SK-N-MC (cell line): ENCODE measurements at regions not wholly inside any gene's neighbourhood (a gene's known extent, or its start where the extent isn't known, plus 50 kb on each side); places are given as distances from the start of the nearest gene placed in this dataset.

Experiments
- DNase-seq: peaks from one replicate; pipeline ENCODE4 v3.0.0-alpha.2; 2011; ENCODE audit warnings: low read depth, low spot score
- H3K27ac ChIP-seq: fragments of 200-600 bp; sonication (generic); 2 replicates; pipeline ENCODE4 v1.5.1; 2016; ENCODE audit warnings: mixed run types
- H3K36me3 ChIP-seq: fragments of 200-600 bp; sonication (generic); 2 replicates; pipeline ENCODE4 v1.6.1; 2017; ENCODE audit warnings: antibody characterized with exemption, low read length, mixed read lengths; ENCODE audit not compliant: insufficient read depth
- H3K4me3 ChIP-seq: fragments of 200-600 bp; sonication (generic); 2 replicates; pipeline ENCODE4 v1.5.1; 2016
- H3K9ac ChIP-seq: fragments of 200-600 bp; sonication (generic); 2 replicates; pipeline ENCODE4 v1.8.0; 2017; ENCODE audit warnings: mixed run types, mixed read lengths; ENCODE audit not compliant: insufficient read length
- H3K9me3 ChIP-seq: fragments of 200-600 bp; sonication (generic); 2 replicates; pipeline ENCODE4 v1.6.1; 2017; ENCODE audit warnings: low read depth, mild to moderate bottlenecking, antibody characterized with exemption, low read length, moderate library complexity, mixed read lengths
- EZH2 ChIP-seq: fragments of 200-600 bp; sonication (generic); IDR thresholded peaks from one replicate; pipeline ENCODE4 v1.6.1; 2017; ENCODE audit warnings: antibody characterized with exemption
- FOXP2 ChIP-seq: optimal IDR thresholded peaks from 2 replicates; pipeline ENCODE3; 2011; ENCODE audit warnings: mild to moderate bottlenecking, moderate library complexity; ENCODE audit not compliant: insufficient read depth; ENCODE audit errors: extremely low read length, control extremely low read depth
- POLR2AphosphoS5 ChIP-seq: IDR thresholded peaks from 2 replicates; pipeline ENCODE4 v1.6.1; 2012; ENCODE audit warnings: mild to moderate bottlenecking, low read depth, low read length, borderline replicate concordance

DNA sequence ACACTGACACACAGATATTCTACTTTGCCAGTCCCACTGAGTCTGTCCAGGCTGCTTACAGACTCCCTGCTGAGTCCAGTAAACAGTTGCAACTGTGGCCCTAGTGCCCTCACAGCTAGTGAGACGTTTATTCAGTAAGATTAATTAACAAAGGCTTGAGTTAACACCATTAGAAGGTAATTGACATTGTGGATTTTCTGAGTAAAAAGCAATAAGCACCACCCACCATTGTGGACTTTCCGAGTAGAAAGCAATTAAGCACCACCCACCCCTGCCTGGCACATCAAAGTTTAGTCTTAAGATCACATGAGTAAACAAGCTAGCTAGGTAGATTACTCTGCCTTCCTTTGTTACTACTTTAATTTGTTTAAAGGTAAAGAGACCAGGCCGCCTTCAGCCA lies 408.6 kb upstream of the IMPG1 start:
- Histone ChIP-seq H3K36me3 (no peaks in the 10 kb centered on the region), H3K9me3 (no peaks in the 10 kb centered on the region), H3K4me3 (no peak overlapping the region), H3K9ac (no peak overlapping the region), H3K27ac (no peak overlapping the region)
- DNase-seq = no peak
- TF ChIP-seq EZH2 (no peak), FOXP2 (no peak), POLR2AphosphoS5 (no peak)

GRCh38 chr6:76472858-76473257 lies 400.4 kb upstream of the IMPG1 start:
- DNase-seq = no peak
- H3K27ac ChIP-seq = no peak overlapping the region
- H3K36me3 ChIP-seq = no peaks in the 10 kb centered on the region
- H3K9me3 ChIP-seq = no peaks in the 10 kb centered on the region
- H3K4me3 ChIP-seq = no peak overlapping the region
- H3K9ac ChIP-seq = no peak overlapping the region
- TF ChIP-seq POLR2AphosphoS5 (no peak), EZH2 (no peak), FOXP2 (no peak)

- Histone ChIP-seq H3K36me3 (no peaks in the 10 kb centered on the region), H3K27ac (no peak overlapping the region), H3K9me3 (no peaks in the 10 kb centered on the region), H3K9ac (no peak overlapping the region), H3K4me3 (no peak overlapping the region)
- TF ChIP-seq FOXP2 (no peak), EZH2 (no peak)
- no peak for DNase-seq
Observed at GRCh38 chr6:76466286-76466685, 393.8 kb upstream of the IMPG1 start.

- TF ChIP-seq FOXP2 = no peak
- TF ChIP-seq EZH2 = no peak
- TF ChIP-seq POLR2AphosphoS5 = no peak
- DNase-seq = no peak
Observed at GRCh38 chr6:76465410-76465809, 392.9 kb upstream of the IMPG1 start.

GRCh38 chr6:76453270-76453669 lies 380.8 kb upstream of the IMPG1 start:
- H3K9me3 ChIP-seq = no peaks in the 10 kb centered on the region
- TF ChIP-seq EZH2 = no peak
- no peak for TF ChIP-seq POLR2AphosphoS5
- no peak for TF ChIP-seq FOXP2
- H3K27ac ChIP-seq = no peak overlapping the region
- H3K9ac ChIP-seq = no peak overlapping the region
- no peaks in the 10 kb centered on the region for H3K36me3 ChIP-seq
- H3K4me3 ChIP-seq = no peak overlapping the region
- no peak for DNase-seq

More at GRCh38 chr6:76465410-76465809, 392.9 kb upstream of the IMPG1 start:
- Histone ChIP-seq H3K36me3 (no peaks in the 10 kb centered on the region), H3K27ac (no peak overlapping the region), H3K4me3 (no peak overlapping the region), H3K9me3 (no peaks in the 10 kb centered on the region), H3K9ac (no peak overlapping the region)

- Histone ChIP-seq H3K9me3 (no peaks in the 10 kb centered on the region), H3K4me3 (no peak overlapping the region), H3K27ac (no peak overlapping the region), H3K9ac (no peak overlapping the region), H3K36me3 (no peaks in the 10 kb centered on the region)
- no peak for DNase-seq
- TF ChIP-seq POLR2AphosphoS5 (no peak), FOXP2 (no peak), EZH2 (no peak)
Observed at GRCh38 chr6:76451926-76452709, 379.7 kb upstream of the IMPG1 start.

GRCh38 chr6:76448109-76448508 lies 375.6 kb upstream of the IMPG1 start:
- H3K27ac ChIP-seq = no peak overlapping the region
- no peak for DNase-seq
- no peak overlapping the region for H3K4me3 ChIP-seq
- H3K9ac ChIP-seq = no peak overlapping the region
- no peaks in the 10 kb centered on the region for H3K36me3 ChIP-seq
- no peaks in the 10 kb centered on the region for H3K9me3 ChIP-seq
- TF ChIP-seq FOXP2 (no peak), POLR2AphosphoS5 (no peak), EZH2 (no peak)

- Histone ChIP-seq H3K27ac (no peak overlapping the region), H3K36me3 (no peaks in the 10 kb centered on the region), H3K4me3 (no peak overlapping the region), H3K9me3 (no peaks in the 10 kb centered on the region), H3K9ac (no peak overlapping the region)
- no peak for TF ChIP-seq FOXP2
- TF ChIP-seq POLR2AphosphoS5 = no peak
- TF ChIP-seq EZH2 = no peak
- DNase-seq = no peak
Observed at GRCh38 chr6:76441875-76442274, 369.4 kb upstream of the IMPG1 start.

DNA sequence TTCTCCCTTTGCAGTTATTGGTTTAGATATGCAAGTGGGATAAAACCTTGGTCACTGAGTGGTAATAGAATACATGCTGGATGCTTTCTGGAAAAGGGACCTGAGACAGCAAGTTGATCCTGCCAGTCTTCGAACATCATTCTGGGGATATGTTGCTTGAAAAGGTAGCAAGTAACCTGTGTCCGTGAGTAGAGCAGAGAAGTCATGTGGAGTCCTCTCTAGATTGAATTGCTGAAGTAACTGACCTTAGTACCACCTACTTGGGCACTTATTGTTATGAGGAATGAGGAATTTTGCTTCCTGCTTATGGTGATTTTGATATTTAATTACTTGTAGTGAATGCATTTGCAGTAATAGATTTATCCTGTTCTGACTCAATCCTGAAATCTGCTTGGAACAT lies 367.3 kb upstream of the IMPG1 start:
- TF ChIP-seq FOXP2 (no peak), POLR2AphosphoS5 (no peak), EZH2 (no peak)
- Histone ChIP-seq H3K36me3 (no peaks in the 10 kb centered on the region), H3K9me3 (no peaks in the 10 kb centered on the region), H3K9ac (no peak overlapping the region), H3K27ac (no peak overlapping the region), H3K4me3 (no peak overlapping the region)
- DNase-seq = no peak
